ENCODE measurements at regions not wholly inside any gene's neighbourhood (a gene's known extent, or its start where the extent isn't known, plus 50 kb on each side); places are given as distances from the start of the nearest gene placed in this dataset.

- TF ChIP-seq POLR2A (IDR thresholded peaks at IDR 0.05) (no peak), CTCF (IDR thresholded peaks at IDR 0.05) (no peak)
- Histone ChIP-seq H3K27ac (no peak overlapping the region), H3K4me1 (no peaks in the 10 kb centered on the region), H3K27me3 (no peaks in the 10 kb centered on the region), H3K36me3 (no peaks in the 10 kb centered on the region), H3K4me3 (no peak overlapping the region), H3K9me3 (no peaks in the 10 kb centered on the region)
- no peak for DNase-seq
These were observed 51.1 kb upstream of the BLID start for GRCh38 chr11:122167100-122167499.

- Histone ChIP-seq H3K27ac (peak overlapping the region in 1 of 4 donors; percentile 2), H3K4me3 (no peak overlapping the region), H3K27me3 (no peaks in the 10 kb centered on the region), H3K4me1 (no peaks in the 10 kb centered on the region), H3K36me3 (no peaks in the 10 kb centered on the region), H3K9me3 (no peaks in the 10 kb centered on the region)
- TF ChIP-seq CTCF (IDR thresholded peaks at IDR 0.05) (no peak), POLR2A (IDR thresholded peaks at IDR 0.05) (no peak)
- DNase-seq: no peak
These were observed 49.8 kb upstream of the BLID start for GRCh38 chr11:122165607-122166371.

Small RNAs in the stretch of these regions (small RNA-seq; reads per million reads assigned to genes)
- gene RNU4ATAC10P: 0 reads per million in 2 donors
- gene RNU4ATAC5P: 0 reads per million in 2 donors
- gene RNU6-592P: 0 reads per million in 2 donors
